HCT116 (cell line): ENCODE measurements at regions not wholly inside any gene's neighbourhood (a gene's known extent, or its start where the extent isn't known, plus 50 kb on each side); places are given as distances from the start of the nearest gene placed in this dataset.
A peak's percentile ranks its signal among the peaks of the same experiment; 100 is the strongest.

Experiments used
- ATAC-seq: fragments of 200-7000 bp; cut with Tn5 transposase; 2 replicates; pipeline ENCODE4 v1.9.1; 2020; ENCODE audit warnings: mild to moderate bottlenecking, moderate library complexity
- BruUV-seq: library from RNA; stranded (reverse); fragments of 400-500 nt; replicated peaks from 2 replicates; lab custom pipeline; 2021; lab: Mats Ljungman, UMichigan
- CTCF ChIA-PET: fragments of 300-600 bp; sonication (Branson Sonifier 250); formaldehyde crosslinking; loops from one replicate; lab custom pipeline; 2021; ENCODE audit warnings: antibody characterized with exemption; lab: Charles Lee
- POLR2A ChIA-PET: fragments of 300-600, 350-600 bp; sonication (Branson Sonifier 250); formaldehyde crosslinking; loops from one replicate; lab custom pipeline; 2021; ENCODE audit warnings: antibody characterized with exemption; lab: Charles Lee
- RAD21 ChIA-PET, 2 experiments: fragments of 300-600 bp; sonication (Branson Sonifier 250); formaldehyde crosslinking; loops; one replicate each; lab custom pipeline; 2023; ENCODE audit warnings: low total read pairs in 2 of 2; ENCODE audit not compliant: uncharacterized antibody in 2 of 2, unreplicated experiment in 2 of 2, low non-redundant PET in 1 of 2; lab: Charles Lee
- DNase-seq: peaks from one replicate; pipeline ENCODE4 v3.0.0-alpha.2; 2010; ENCODE audit warnings: low read depth, low spot score
- H2AFZ ChIP-seq: fragments of 200-600 bp; shearing (Covaris generic), sonication (generic); 2 replicates; pipeline ENCODE4 v1.6.1; 2017; ENCODE audit warnings: low read depth, mixed run types, mixed read lengths, antibody characterized with exemption, low read length; ENCODE audit not compliant: poor library complexity, severe bottlenecking
- H3K27ac ChIP-seq: 2 replicates; pipeline ENCODE4 v1.5.1; 2012; ENCODE audit warnings: low read depth, low read length
- H3K27me3 ChIP-seq: fragments of 200-600 bp; sonication (generic); 2 replicates; pipeline ENCODE4 v1.6.1; 2016; ENCODE audit warnings: mixed run types, low read length, mixed read lengths; ENCODE audit not compliant: insufficient read depth
- H3K36me3 ChIP-seq, 2 experiments: fragments of 200-500 bp in 1 of 2; fragments of 200-600 bp in 1 of 2; sonication (Bioruptor generic) in 1 of 2; sonication (generic) in 1 of 2; 2 replicates each; pipeline versions ENCODE4 v1.5.1 to v1.6.1; 2014 to 2016; ENCODE audit warnings: low read length in 2 of 2, inconsistent platforms in 1 of 2, mixed read lengths in 1 of 2, mixed run types in 1 of 2; ENCODE audit not compliant: insufficient read depth in 2 of 2, control insufficient read depth in 1 of 2
- H3K4me1 ChIP-seq, 2 experiments: fragments of 200-600 bp in 1 of 2; sonication (generic) in 1 of 2; 2 replicates each; pipeline versions ENCODE4 v1.5.1 to v1.6.1; 2012 to 2017; ENCODE audit warnings: low read length in 2 of 2, inconsistent platforms in 1 of 2, mild to moderate bottlenecking in 1 of 2, mixed read lengths in 1 of 2, mixed run types in 1 of 2, moderate library complexity in 1 of 2; ENCODE audit not compliant: insufficient read depth in 2 of 2, control insufficient read depth in 1 of 2
- H3K4me2 ChIP-seq: fragments of 200-600 bp; sonication (generic); 2 replicates; pipeline ENCODE4 v1.6.1; 2017; ENCODE audit warnings: mixed run types, low read length, mixed read lengths
- H3K4me3 ChIP-seq, 2 experiments: fragments of 200-600 bp in 1 of 2; sonication (generic) in 1 of 2; replicated peaks in 1 of 2; 2 replicates each; pipeline ENCODE4 v1.5.1; 2011 to 2016; ENCODE audit warnings: low read length in 2 of 2, control low read depth in 1 of 2, low read depth in 1 of 2, mild to moderate bottlenecking in 1 of 2, mixed read lengths in 1 of 2, mixed run types in 1 of 2
- H3K79me2 ChIP-seq: fragments of 200-600 bp; sonication (generic); 2 replicates; pipeline ENCODE4 v1.6.1; 2017; ENCODE audit warnings: mild to moderate bottlenecking, mixed run types, low read length, moderate library complexity, mixed read lengths; ENCODE audit not compliant: insufficient read depth
- H3K9ac ChIP-seq: fragments of 200-600 bp; sonication (generic); 2 replicates; pipeline ENCODE4 v1.6.1; 2016; ENCODE audit warnings: low read length, mixed read lengths
- H3K9me2 ChIP-seq: fragments of 200-600 bp; sonication (generic), shearing (Covaris generic); 2 replicates; pipeline ENCODE4 v1.6.1; 2017; ENCODE audit warnings: mixed run types, mild to moderate bottlenecking, moderate library complexity; ENCODE audit not compliant: insufficient read depth
- H3K9me3 ChIP-seq, 2 experiments: fragments of 200-500 bp in 1 of 2; fragments of 200-600 bp in 1 of 2; sonication (Bioruptor generic) in 1 of 2; sonication (generic) in 1 of 2; 2 replicates each; pipeline ENCODE4 v1.6.1; 2014 to 2017; ENCODE audit warnings: low read length in 2 of 2, mixed read lengths in 2 of 2, inconsistent platforms in 1 of 2, low read depth in 1 of 2, mild to moderate bottlenecking in 1 of 2, mixed run types in 1 of 2, moderate library complexity in 1 of 2; ENCODE audit not compliant: control insufficient read depth in 1 of 2, insufficient read depth in 1 of 2
- H4K20me1 ChIP-seq: fragments of 200-600 bp; sonication (generic), shearing (Covaris generic); 2 replicates; pipeline ENCODE4 v1.6.1; 2017; ENCODE audit warnings: mixed run types, mild to moderate bottlenecking, moderate library complexity; ENCODE audit not compliant: insufficient read depth
- CBX3 ChIP-seq: IDR thresholded peaks from 2 replicates; pipeline ENCODE4 v1.6.1; 2012; ENCODE audit warnings: low read depth
- EZH2phosphoT487 ChIP-seq: fragments of 200-600 bp; IDR thresholded peaks from 2 replicates; pipeline ENCODE4 v1.6.1; 2018; ENCODE audit warnings: antibody characterized with exemption, borderline replicate concordance
- FOSL1 ChIP-seq: IDR thresholded peaks from 2 replicates; pipeline ENCODE4 v1.6.1; 2012; ENCODE audit warnings: low read depth
- JUND ChIP-seq: IDR thresholded peaks from 2 replicates; pipeline ENCODE4 v1.6.1; 2012
- POLR2A ChIP-seq: IDR thresholded peaks from 2 replicates; pipeline ENCODE4 v1.7.0; 2011; ENCODE audit warnings: borderline replicate concordance; ENCODE audit not compliant: insufficient read depth, insufficient read length; ENCODE audit errors: extremely low read depth
- SIN3A ChIP-seq: IDR thresholded peaks from 2 replicates; pipeline ENCODE4 v1.6.1; 2012; ENCODE audit warnings: low read depth
- SP1 ChIP-seq: IDR thresholded peaks from 2 replicates; pipeline ENCODE4 v1.6.1; 2012; ENCODE audit warnings: low read depth
- SRF ChIP-seq: IDR thresholded peaks from 2 replicates; pipeline ENCODE4 v1.6.1; 2012; ENCODE audit warnings: low read depth
- YY1 ChIP-seq: IDR thresholded peaks from 2 replicates; pipeline ENCODE4 v1.6.1; 2011; ENCODE audit warnings: low read length, low read depth, moderate library complexity, mild to moderate bottlenecking; ENCODE audit not compliant: insufficient replicate concordance; ENCODE audit errors: extremely low read depth
- ZNF274 ChIP-seq: fragments of 200-500 bp; sonication (Bioruptor generic); IDR thresholded peaks from 2 replicates; pipeline ENCODE4 v1.6.1; 2014; ENCODE audit warnings: mild to moderate bottlenecking, low read depth, low read length, inconsistent platforms
- intact Hi-C: fragments of 100-400 bp; cut with micrococcal nuclease; formaldehyde crosslinking; loops from 2 replicates; pipeline ENCODE4 v1.10.0; 2022
- TF ChIP-seq, protein P1 (sequence below): IDR thresholded peaks from 2 replicates; pipeline ENCODE4 v1.6.1; 2012; ENCODE audit warnings: low read depth
- TF ChIP-seq, protein P2 (sequence below): IDR thresholded peaks from 2 replicates; pipeline ENCODE4 v1.6.1; 2012
- TF ChIP-seq, protein P3 (sequence below): IDR thresholded peaks from 2 replicates; pipeline ENCODE4 v1.6.1; 2012
- TF ChIP-seq, protein P4 (sequence below), 3 experiments: fragments of 200-600 bp in 1 of 3; sonication (generic) in 1 of 3; IDR thresholded peaks in 2 of 3; conservative IDR thresholded peaks in 1 of 3; 2 replicates each; pipeline ENCODE4 v1.5.1; 2012 to 2017; ENCODE audit warnings: low read depth in 2 of 3, low read length in 2 of 3, antibody characterized with exemption in 1 of 3, borderline replicate concordance in 1 of 3, control low read depth in 1 of 3, mild to moderate bottlenecking in 1 of 3, mixed read lengths in 1 of 3, mixed run types in 1 of 3, moderate library complexity in 1 of 3; ENCODE audit not compliant: insufficient read depth in 1 of 3
- TF ChIP-seq, protein P5 (sequence below): IDR thresholded peaks from 2 replicates; pipeline ENCODE4 v1.6.1; 2011; ENCODE audit warnings: mild to moderate bottlenecking, low read length, moderate library complexity; ENCODE audit not compliant: insufficient replicate concordance; ENCODE audit errors: extremely low read depth

DNA sequence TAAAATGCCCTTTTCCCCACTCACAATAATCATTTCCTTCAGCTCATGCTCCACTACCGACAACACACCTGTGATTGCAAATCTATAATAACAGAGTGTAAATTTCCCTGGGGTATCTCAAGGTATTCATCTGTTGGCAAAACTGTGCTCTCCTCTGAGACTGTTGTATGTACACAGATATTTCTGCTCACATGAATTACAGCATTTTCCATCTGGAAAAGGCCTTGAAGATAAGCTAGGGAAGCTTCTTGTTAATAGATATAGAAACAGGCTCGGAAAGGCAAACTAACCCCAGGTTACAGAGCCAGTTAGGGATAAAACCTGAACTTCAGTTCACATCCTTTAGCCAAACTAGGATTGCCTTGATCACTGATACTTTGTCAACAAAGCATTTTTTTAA is 210.4 kb upstream of the KRR1 start:
- Histone ChIP-seq H3K4me3 (no peak overlapping the region), H3K4me2 (peak overlapping the region; percentile 47)
- intact Hi-C loops, result loop anchor here (5.0 kb wide), 2 partner anchors 84 to 626 kb away; partner anchors contain the start of gene BBS10
- POLR2A ChIA-PET, result interaction anchor here (1.1 to 11.0 kb wide), 7 partner anchors 9 to 74 kb away, joined by 3 to 89 read pairs (median 5); no protein-coding TSS in a partner anchor
- TF ChIP-seq SIN3A (no peak), SP1 (no peak), EZH2phosphoT487 (no peak), FOSL1 (no peak), YY1 (no peak), CBX3 (no peak), JUND (no peak), SRF (no peak), POLR2A (no peak), ZNF274 (no peak)
- TF ChIP-seq, protein P1, sequence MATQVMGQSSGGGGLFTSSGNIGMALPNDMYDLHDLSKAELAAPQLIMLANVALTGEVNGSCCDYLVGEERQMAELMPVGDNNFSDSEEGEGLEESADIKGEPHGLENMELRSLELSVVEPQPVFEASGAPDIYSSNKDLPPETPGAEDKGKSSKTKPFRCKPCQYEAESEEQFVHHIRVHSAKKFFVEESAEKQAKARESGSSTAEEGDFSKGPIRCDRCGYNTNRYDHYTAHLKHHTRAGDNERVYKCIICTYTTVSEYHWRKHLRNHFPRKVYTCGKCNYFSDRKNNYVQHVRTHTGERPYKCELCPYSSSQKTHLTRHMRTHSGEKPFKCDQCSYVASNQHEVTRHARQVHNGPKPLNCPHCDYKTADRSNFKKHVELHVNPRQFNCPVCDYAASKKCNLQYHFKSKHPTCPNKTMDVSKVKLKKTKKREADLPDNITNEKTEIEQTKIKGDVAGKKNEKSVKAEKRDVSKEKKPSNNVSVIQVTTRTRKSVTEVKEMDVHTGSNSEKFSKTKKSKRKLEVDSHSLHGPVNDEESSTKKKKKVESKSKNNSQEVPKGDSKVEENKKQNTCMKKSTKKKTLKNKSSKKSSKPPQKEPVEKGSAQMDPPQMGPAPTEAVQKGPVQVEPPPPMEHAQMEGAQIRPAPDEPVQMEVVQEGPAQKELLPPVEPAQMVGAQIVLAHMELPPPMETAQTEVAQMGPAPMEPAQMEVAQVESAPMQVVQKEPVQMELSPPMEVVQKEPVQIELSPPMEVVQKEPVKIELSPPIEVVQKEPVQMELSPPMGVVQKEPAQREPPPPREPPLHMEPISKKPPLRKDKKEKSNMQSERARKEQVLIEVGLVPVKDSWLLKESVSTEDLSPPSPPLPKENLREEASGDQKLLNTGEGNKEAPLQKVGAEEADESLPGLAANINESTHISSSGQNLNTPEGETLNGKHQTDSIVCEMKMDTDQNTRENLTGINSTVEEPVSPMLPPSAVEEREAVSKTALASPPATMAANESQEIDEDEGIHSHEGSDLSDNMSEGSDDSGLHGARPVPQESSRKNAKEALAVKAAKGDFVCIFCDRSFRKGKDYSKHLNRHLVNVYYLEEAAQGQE, result no peak
- TF ChIP-seq, protein P2, sequence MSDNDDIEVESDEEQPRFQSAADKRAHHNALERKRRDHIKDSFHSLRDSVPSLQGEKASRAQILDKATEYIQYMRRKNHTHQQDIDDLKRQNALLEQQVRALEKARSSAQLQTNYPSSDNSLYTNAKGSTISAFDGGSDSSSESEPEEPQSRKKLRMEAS, result no peak
- TF ChIP-seq, protein P3, sequence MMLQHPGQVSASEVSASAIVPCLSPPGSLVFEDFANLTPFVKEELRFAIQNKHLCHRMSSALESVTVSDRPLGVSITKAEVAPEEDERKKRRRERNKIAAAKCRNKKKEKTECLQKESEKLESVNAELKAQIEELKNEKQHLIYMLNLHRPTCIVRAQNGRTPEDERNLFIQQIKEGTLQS, result no peak
- TF ChIP-seq, protein P4, sequence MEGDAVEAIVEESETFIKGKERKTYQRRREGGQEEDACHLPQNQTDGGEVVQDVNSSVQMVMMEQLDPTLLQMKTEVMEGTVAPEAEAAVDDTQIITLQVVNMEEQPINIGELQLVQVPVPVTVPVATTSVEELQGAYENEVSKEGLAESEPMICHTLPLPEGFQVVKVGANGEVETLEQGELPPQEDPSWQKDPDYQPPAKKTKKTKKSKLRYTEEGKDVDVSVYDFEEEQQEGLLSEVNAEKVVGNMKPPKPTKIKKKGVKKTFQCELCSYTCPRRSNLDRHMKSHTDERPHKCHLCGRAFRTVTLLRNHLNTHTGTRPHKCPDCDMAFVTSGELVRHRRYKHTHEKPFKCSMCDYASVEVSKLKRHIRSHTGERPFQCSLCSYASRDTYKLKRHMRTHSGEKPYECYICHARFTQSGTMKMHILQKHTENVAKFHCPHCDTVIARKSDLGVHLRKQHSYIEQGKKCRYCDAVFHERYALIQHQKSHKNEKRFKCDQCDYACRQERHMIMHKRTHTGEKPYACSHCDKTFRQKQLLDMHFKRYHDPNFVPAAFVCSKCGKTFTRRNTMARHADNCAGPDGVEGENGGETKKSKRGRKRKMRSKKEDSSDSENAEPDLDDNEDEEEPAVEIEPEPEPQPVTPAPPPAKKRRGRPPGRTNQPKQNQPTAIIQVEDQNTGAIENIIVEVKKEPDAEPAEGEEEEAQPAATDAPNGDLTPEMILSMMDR (IDR thresholded peaks at IDR 0.05 in 2 of 3, conservative IDR thresholded peaks at IDR 0.05 in 1 of 3; ENCODE audit: borderline replicate concordance in 1 of 3, insufficient read depth in 1 of 3, low read depth in 2 of 3, low read length in 2 of 3), result no peak
- TF ChIP-seq, protein P5, sequence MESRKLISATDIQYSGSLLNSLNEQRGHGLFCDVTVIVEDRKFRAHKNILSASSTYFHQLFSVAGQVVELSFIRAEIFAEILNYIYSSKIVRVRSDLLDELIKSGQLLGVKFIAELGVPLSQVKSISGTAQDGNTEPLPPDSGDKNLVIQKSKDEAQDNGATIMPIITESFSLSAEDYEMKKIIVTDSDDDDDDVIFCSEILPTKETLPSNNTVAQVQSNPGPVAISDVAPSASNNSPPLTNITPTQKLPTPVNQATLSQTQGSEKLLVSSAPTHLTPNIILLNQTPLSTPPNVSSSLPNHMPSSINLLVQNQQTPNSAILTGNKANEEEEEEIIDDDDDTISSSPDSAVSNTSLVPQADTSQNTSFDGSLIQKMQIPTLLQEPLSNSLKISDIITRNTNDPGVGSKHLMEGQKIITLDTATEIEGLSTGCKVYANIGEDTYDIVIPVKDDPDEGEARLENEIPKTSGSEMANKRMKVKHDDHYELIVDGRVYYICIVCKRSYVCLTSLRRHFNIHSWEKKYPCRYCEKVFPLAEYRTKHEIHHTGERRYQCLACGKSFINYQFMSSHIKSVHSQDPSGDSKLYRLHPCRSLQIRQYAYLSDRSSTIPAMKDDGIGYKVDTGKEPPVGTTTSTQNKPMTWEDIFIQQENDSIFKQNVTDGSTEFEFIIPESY, result no peak
- TF ChIP-seq, all 23 proteins: peak for 0
- Histone ChIP-seq H3K9me2 (no peaks in the 10 kb centered on the region), H3K79me2 (0 out of 2 replicates have a peak, but pooled peaks cover 1% of the 10 kb centered on the region), H3K36me3 (no peaks in the 10 kb centered on the region), H3K4me1 (peaks cover 81 to 93% of the 10 kb centered on the region in 2 experiments), H3K27ac (peak overlapping the region; percentile 100), H3K27me3 (no peaks in the 10 kb centered on the region), H4K20me1 (no peaks in the 10 kb centered on the region), H2AFZ (no peak overlapping the region), H3K9me3 (no peaks in the 10 kb centered on the region), H3K9ac (peak overlapping the region; percentile 67)
- ATAC-seq (no peak), DNase-seq (no peak)
- ChIA-PET RAD21 (no interaction called here), CTCF (no interaction called here)
- BruUV-seq, result no TSS peak
